ENCODE measurements at regions not wholly inside any gene's neighbourhood (a gene's known extent, or its start where the extent isn't known, plus 50 kb on each side); places are given as distances from the start of the nearest gene placed in this dataset.

DNA sequence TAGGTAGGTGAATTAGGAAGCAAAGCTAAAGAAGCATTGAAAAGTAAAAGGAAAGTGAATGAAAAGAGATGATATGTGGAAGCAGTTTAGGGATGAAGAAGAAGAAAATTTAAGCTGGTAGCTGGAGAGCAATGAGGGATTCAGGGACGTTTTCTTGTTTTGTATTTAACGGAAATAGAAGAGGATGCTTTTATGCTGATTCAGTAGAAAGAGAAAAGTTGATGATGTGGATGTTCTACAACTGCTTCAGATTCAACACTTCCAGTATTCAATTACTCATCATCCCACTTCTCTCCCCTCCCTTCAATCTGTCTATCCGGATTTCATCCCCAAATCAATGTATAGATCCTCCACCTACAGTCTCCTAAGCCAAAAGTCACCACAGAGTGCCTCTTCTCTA is 448.2 kb upstream of the CCDC54 start (continued):
- no peak for TF ChIP-seq NRF1 (IDR thresholded peaks at IDR 0.05; ENCODE audit: low read depth, low read length)

DNA sequence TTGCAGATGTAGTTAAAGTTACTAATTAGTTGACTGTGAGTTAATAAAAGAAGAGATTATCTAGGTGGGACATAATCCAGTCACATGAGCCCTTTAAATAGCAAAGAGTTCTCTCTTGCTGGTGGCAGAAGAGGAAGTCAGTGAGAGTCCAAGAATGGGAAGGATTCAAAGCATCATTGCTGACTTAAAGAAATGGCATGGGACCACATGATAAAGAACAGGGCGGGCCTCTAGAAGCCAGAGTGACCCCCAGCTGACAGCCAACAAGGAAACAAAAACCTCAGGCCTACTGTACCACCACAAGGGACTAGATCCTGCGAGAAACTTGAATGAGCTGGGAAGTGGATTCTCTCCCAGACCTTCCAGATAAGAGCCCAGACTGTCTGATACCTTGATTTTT is 447.2 kb upstream of the CCDC54 start:
- TF ChIP-seq CTCF (IDR thresholded peaks at IDR 0.05) (no peak), RAD21 (IDR thresholded peaks at IDR 0.05; ENCODE audit: low read length) (no peak), TEAD4 (IDR thresholded peaks at IDR 0.05; ENCODE audit: borderline replicate concordance, insufficient read depth) (no peak), RCOR1 (IDR thresholded peaks at IDR 0.05; ENCODE audit: low read length) (no peak)
- H3K4me2 ChIP-seq, result no peak overlapping the region
- no peaks in the 10 kb centered on the region for H3F3A ChIP-seq (replicated peaks; ENCODE audit: insufficient read depth)
- no peaks in the 10 kb centered on the region for H3K4me1 ChIP-seq (ENCODE audit: control insufficient read depth in 1 of 2, insufficient read depth in 2 of 2, low read depth in 1 of 2, low read length in 1 of 2)
- 43% methylated on average over 2 of the region's 2 CpGs for WGBS (ENCODE audit: low lambda C conversion rate)
- no peaks in the 10 kb centered on the region for H3K9me2 ChIP-seq
- no peak overlapping the region for H3K27ac ChIP-seq (ENCODE audit: low read depth in 2 of 2, low read length in 1 of 2)
- no peaks in the 10 kb centered on the region for H3K36me3 ChIP-seq (replicated peaks in 1 of 2; ENCODE audit: control insufficient read depth in 1 of 2, insufficient read depth in 2 of 2, low read length in 1 of 2)
- H4K20me1 ChIP-seq (ENCODE audit: insufficient read depth), result no peaks in the 10 kb centered on the region
- H3K27me3 ChIP-seq (ENCODE audit: insufficient read depth), result no peaks in the 10 kb centered on the region
- no peak overlapping the region for H3K9ac ChIP-seq
- CTCF ChIA-PET, result no interaction called here
- DNase-seq, result no peak
- H3K79me2 ChIP-seq (ENCODE audit: insufficient read depth), result no peaks in the 10 kb centered on the region
- POLR2A ChIA-PET, result no interaction called here
- H2AFZ ChIP-seq (ENCODE audit: low read depth), result no peak overlapping the region
- no peaks in the 10 kb centered on the region for H3K9me3 ChIP-seq
- no peak overlapping the region for H3K4me3 ChIP-seq (ENCODE audit: low read depth in 2 of 2, low read length in 1 of 2)

GRCh38 chr3:106931904-106932303 is 445.3 kb upstream of the CCDC54 start:
- 60% methylated on average over 1 of the region's 1 CpG for WGBS (ENCODE audit: low lambda C conversion rate)
- no peaks in the 10 kb centered on the region for H3K4me1 ChIP-seq (ENCODE audit: control insufficient read depth in 1 of 2, insufficient read depth in 2 of 2, low read depth in 1 of 2, low read length in 1 of 2)
- H3K4me2 ChIP-seq, result no peak overlapping the region
- H3K36me3 ChIP-seq (replicated peaks in 1 of 2; ENCODE audit: control insufficient read depth in 1 of 2, insufficient read depth in 2 of 2, low read length in 1 of 2), result no peaks in the 10 kb centered on the region
- H3K27ac ChIP-seq (ENCODE audit: low read depth in 2 of 2, low read length in 1 of 2), result no peak overlapping the region
- H2AFZ ChIP-seq (ENCODE audit: low read depth), result no peak overlapping the region
- no peaks in the 10 kb centered on the region for H3K9me2 ChIP-seq
- DNase-seq, result no peak
- CTCF ChIA-PET, result interaction anchor here (1.4 kb wide), 1 partner anchor 36 kb away, joined by 3 read pairs; no protein-coding TSS in a partner anchor
- H3F3A ChIP-seq (replicated peaks; ENCODE audit: insufficient read depth), result no peaks in the 10 kb centered on the region
- H3K9me3 ChIP-seq, result no peaks in the 10 kb centered on the region
- POLR2A ChIA-PET, result no interaction called here
- H3K27me3 ChIP-seq (ENCODE audit: insufficient read depth), result no peaks in the 10 kb centered on the region
- no peak overlapping the region for H3K4me3 ChIP-seq (ENCODE audit: low read depth in 2 of 2, low read length in 1 of 2)
- no peaks in the 10 kb centered on the region for H3K79me2 ChIP-seq (ENCODE audit: insufficient read depth)
- H3K9ac ChIP-seq, result no peak overlapping the region
- H4K20me1 ChIP-seq (ENCODE audit: insufficient read depth), result no peaks in the 10 kb centered on the region
- TF ChIP-seq RXRA (IDR thresholded peaks at IDR 0.05; ENCODE audit: borderline replicate concordance, low read depth) (no peak), TCF12 (IDR thresholded peaks at IDR 0.05) (no peak), GABPA (IDR thresholded peaks at IDR 0.05; ENCODE audit: low read depth) (no peak), IRF3 (IDR thresholded peaks at IDR 0.05; ENCODE audit: low read depth, low read length) (no peak), MEF2A (IDR thresholded peaks at IDR 0.05; ENCODE audit: borderline replicate concordance, low read depth) (no peak), GATA2 (CRISPR knock-in tag; IDR thresholded peaks at IDR 0.05) (no peak), EP300 (IDR thresholded peaks at IDR 0.05; ENCODE audit: borderline replicate concordance in 1 of 2, low read depth in 1 of 2, low read length in 1 of 2) (no peak), JUND (IDR thresholded peaks at IDR 0.05) (no peak), RFX5 (IDR thresholded peaks at IDR 0.05; ENCODE audit: low read length) (no peak), CHD2 (IDR thresholded peaks at IDR 0.05; ENCODE audit: low read length, partially characterized antibody) (no peak), MAX (IDR thresholded peaks at IDR 0.05; ENCODE audit: low read depth) (no peak), FOSL2 (IDR thresholded peaks at IDR 0.05; ENCODE audit: borderline replicate concordance, low read depth) (no peak)
- TF ChIP-seq, protein P1, sequence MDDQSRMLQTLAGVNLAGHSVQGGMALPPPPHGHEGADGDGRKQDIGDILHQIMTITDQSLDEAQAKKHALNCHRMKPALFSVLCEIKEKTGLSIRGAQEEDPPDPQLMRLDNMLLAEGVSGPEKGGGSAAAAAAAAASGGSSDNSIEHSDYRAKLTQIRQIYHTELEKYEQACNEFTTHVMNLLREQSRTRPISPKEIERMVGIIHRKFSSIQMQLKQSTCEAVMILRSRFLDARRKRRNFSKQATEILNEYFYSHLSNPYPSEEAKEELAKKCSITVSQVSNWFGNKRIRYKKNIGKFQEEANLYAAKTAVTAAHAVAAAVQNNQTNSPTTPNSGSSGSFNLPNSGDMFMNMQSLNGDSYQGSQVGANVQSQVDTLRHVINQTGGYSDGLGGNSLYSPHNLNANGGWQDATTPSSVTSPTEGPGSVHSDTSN (IDR thresholded peaks at IDR 0.05), result no peak
- TF ChIP-seq, protein P2, sequence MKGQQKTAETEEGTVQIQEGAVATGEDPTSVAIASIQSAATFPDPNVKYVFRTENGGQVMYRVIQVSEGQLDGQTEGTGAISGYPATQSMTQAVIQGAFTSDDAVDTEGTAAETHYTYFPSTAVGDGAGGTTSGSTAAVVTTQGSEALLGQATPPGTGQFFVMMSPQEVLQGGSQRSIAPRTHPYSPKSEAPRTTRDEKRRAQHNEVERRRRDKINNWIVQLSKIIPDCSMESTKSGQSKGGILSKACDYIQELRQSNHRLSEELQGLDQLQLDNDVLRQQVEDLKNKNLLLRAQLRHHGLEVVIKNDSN (IDR thresholded peaks at IDR 0.05; ENCODE audit: borderline replicate concordance, low read depth), result no peak
- TF ChIP-seq, protein P3, sequence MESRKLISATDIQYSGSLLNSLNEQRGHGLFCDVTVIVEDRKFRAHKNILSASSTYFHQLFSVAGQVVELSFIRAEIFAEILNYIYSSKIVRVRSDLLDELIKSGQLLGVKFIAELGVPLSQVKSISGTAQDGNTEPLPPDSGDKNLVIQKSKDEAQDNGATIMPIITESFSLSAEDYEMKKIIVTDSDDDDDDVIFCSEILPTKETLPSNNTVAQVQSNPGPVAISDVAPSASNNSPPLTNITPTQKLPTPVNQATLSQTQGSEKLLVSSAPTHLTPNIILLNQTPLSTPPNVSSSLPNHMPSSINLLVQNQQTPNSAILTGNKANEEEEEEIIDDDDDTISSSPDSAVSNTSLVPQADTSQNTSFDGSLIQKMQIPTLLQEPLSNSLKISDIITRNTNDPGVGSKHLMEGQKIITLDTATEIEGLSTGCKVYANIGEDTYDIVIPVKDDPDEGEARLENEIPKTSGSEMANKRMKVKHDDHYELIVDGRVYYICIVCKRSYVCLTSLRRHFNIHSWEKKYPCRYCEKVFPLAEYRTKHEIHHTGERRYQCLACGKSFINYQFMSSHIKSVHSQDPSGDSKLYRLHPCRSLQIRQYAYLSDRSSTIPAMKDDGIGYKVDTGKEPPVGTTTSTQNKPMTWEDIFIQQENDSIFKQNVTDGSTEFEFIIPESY (IDR thresholded peaks at IDR 0.05; ENCODE audit: borderline replicate concordance, low read depth), result no peak

Data from SK-N-SH (cell line).